ENCODE measurements at regions not wholly inside any gene's neighbourhood (a gene's known extent, or its start where the extent isn't known, plus 50 kb on each side); places are given as distances from the start of the nearest gene placed in this dataset.

DNA sequence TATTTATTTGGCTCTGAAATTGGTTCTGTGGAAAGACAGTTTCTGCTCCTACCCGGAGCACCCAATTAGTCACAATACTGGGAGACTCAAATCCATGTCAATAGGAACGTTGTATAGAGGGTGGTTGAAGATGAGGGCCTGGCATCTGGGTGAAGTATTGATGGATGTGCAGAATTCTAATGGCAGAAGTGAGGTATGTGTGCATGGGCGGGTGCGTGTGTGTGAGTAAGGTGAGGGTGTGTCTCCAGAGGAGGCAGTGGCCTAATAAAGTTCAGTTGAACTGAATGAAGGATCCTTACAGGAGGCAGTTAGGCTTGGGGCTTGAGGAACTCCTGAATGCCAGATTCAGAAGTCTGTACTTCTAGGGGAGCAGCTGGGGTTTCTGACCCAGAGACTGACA lies 71.8 kb upstream of the B3GAT1 start:
- Histone ChIP-seq H3K14ac (ENCODE audit: insufficient read depth, low read length) (no peak overlapping the region), H3K27ac (ENCODE audit: insufficient read length, low read depth, low read length) (no peak overlapping the region), H3K23me2 (ENCODE audit: insufficient read length, low read depth, low read length, poor library complexity, severe bottlenecking) (no peaks in the 10 kb centered on the region), H3K27me3 (ENCODE audit: insufficient read depth, low read length) (no peaks in the 10 kb centered on the region), H3K4me1 (ENCODE audit: insufficient read depth, low read length) (peaks cover 4% of the 10 kb centered on the region; the same call in 1 of the 2 replicates), H2BK12ac (ENCODE audit: insufficient read length, low read depth, low read length) (no peak overlapping the region), H3K4ac (ENCODE audit: low read depth, low read length) (no peak overlapping the region), H4K91ac (ENCODE audit: insufficient read length, low read depth, low read length) (no peak overlapping the region), H3K18ac (ENCODE audit: insufficient read length, low read depth, low read length) (no peak overlapping the region), H3K9me3 (ENCODE audit: control insufficient read depth, low read depth, low read length) (no peaks in the 10 kb centered on the region), H4K8ac (replicated peaks; ENCODE audit: insufficient read length, low read depth, low read length) (no peak overlapping the region), H2BK120ac (ENCODE audit: low read depth, low read length, poor library complexity, severe bottlenecking) (no peak overlapping the region), H3K23ac (ENCODE audit: insufficient read length, low read depth, low read length) (no peak overlapping the region), H2BK15ac (ENCODE audit: low read depth, low read length) (no peak overlapping the region), H2BK20ac (ENCODE audit: low read depth, low read length, poor library complexity, severe bottlenecking) (no peak overlapping the region), H3K79me1 (ENCODE audit: insufficient read depth, low read depth, low read length, poor library complexity, severe bottlenecking) (no peaks in the 10 kb centered on the region), H2AK5ac (ENCODE audit: insufficient read length, low read length) (no peak overlapping the region), H3K4me2 (ENCODE audit: insufficient read depth, insufficient read length, low read length) (no peak overlapping the region), H2BK5ac (ENCODE audit: insufficient read length, low read length) (no peak overlapping the region), H3K9ac (ENCODE audit: extremely low read depth, insufficient read length, low read length) (no peak overlapping the region), H3T11ph (ENCODE audit: low read length) (no peak overlapping the region), H2AFZ (ENCODE audit: low read length) (no peak overlapping the region), H3K79me2 (ENCODE audit: insufficient read depth, low read length) (no peaks in the 10 kb centered on the region), H3K56ac (ENCODE audit: insufficient read length, low read depth, low read length) (no peak overlapping the region), H4K5ac (ENCODE audit: insufficient read length, low read depth, low read length) (no peak overlapping the region), H4K20me1 (ENCODE audit: control insufficient read depth, insufficient read depth, insufficient read length) (no peaks in the 10 kb centered on the region)
- Mint-ChIP-seq H3K4me3 (no peak overlapping the region), H3K36me3 (ENCODE audit: insufficient read depth in 1 of 3, low read depth in 3 of 3) (no peaks in the 10 kb centered on the region; a peak in 1 of 7 replicates), H3K27me3 (ENCODE audit: low read depth) (peaks cover 28% of the 10 kb centered on the region), H3K4me1 (peaks cover 6 to 9% of the 10 kb centered on the region in 2 experiments), H3K27ac (no peak overlapping the region), H3K9me3 (no peaks in the 10 kb centered on the region)
- no CpG with 5 or more reads among the region's 4 CpGs for WGBS (ENCODE audit: extremely low coverage, insufficient read length, low lambda C conversion rate)
- DNase-seq, result no peak
- TF ChIP-seq, protein P1, sequence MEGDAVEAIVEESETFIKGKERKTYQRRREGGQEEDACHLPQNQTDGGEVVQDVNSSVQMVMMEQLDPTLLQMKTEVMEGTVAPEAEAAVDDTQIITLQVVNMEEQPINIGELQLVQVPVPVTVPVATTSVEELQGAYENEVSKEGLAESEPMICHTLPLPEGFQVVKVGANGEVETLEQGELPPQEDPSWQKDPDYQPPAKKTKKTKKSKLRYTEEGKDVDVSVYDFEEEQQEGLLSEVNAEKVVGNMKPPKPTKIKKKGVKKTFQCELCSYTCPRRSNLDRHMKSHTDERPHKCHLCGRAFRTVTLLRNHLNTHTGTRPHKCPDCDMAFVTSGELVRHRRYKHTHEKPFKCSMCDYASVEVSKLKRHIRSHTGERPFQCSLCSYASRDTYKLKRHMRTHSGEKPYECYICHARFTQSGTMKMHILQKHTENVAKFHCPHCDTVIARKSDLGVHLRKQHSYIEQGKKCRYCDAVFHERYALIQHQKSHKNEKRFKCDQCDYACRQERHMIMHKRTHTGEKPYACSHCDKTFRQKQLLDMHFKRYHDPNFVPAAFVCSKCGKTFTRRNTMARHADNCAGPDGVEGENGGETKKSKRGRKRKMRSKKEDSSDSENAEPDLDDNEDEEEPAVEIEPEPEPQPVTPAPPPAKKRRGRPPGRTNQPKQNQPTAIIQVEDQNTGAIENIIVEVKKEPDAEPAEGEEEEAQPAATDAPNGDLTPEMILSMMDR (conservative IDR thresholded peaks at IDR 0.05), result no peak
